ENCODE measurements at regions not wholly inside any gene's neighbourhood (a gene's known extent, or its start where the extent isn't known, plus 50 kb on each side); places are given as distances from the start of the nearest gene placed in this dataset.
A peak's percentile ranks its signal among the peaks of the same experiment; 100 is the strongest.

GRCh38 chr6:27541212-27541932, 68.5 kb upstream of the ZNF184 start:
- FAIRE-seq (no peak), DNase-seq (ENCODE audit: low read depth in 1 of 2, low spot score in 1 of 2) (peak in 1 of 2 experiments; percentile 85), ATAC-seq (peak; percentile 36 to 51; a peak in 3 of 6 replicates)
- TF ChIP-seq HMGXB4 (CRISPR knock-in tag; IDR thresholded peaks at IDR 0.05; ENCODE audit: borderline replicate concordance) (no peak), SREBF2 (IDR thresholded peaks at IDR 0.05) (peak; percentile 45)
- H3K4me3 ChIP-seq, result peak overlapping the region; percentile 29
- H3K4me2 ChIP-seq, result peak overlapping the region; percentile 72
- no peak overlapping the region for H3K27ac ChIP-seq
- H3K4me1 ChIP-seq, result peaks cover 5% of the 10 kb centered on the region; the same call in 2 of the 3 replicates
- CTCF ChIA-PET, result no interaction called here
- WGBS (ENCODE audit: missing lambda C conversion rate), result 2% methylated on average over 15 of the region's 15 CpGs
- POLR2A ChIA-PET, result interaction anchor here (1.0 kb wide), 1 partner anchor 266 kb away, joined by 6 read pairs; no protein-coding TSS in a partner anchor
- no peaks in the 10 kb centered on the region for H3K9me3 ChIP-seq

- ATAC-seq, result peak in 1 of 2 experiments; percentile 54; a peak in 3 of 6 replicates
These were observed 66.6 kb upstream of the ZNF184 start for GRCh38 chr6:27539551-27539950.

More at GRCh38 chr6:27539551-27539950, 66.6 kb upstream of the ZNF184 start:
- POLR2A ChIA-PET, result interaction anchor here (0.7 kb wide), 1 partner anchor 69 kb away, joined by 3 read pairs; no protein-coding TSS in a partner anchor
- peak overlapping the region; percentile 72 for H3K4me2 ChIP-seq
- TF ChIP-seq HOXA7 (CRISPR knock-in tag; IDR thresholded peaks at IDR 0.05) (no peak), CTCF (IDR thresholded peaks at IDR 0.05) (no peak), FOSB (CRISPR knock-in tag; IDR thresholded peaks at IDR 0.05) (no peak), EHF (CRISPR knock-in tag; IDR thresholded peaks at IDR 0.05) (no peak), MAFK (IDR thresholded peaks at IDR 0.05; ENCODE audit: partially characterized antibody) (no peak), ZSCAN20 (CRISPR knock-in tag; IDR thresholded peaks at IDR 0.05) (no peak), RFX5 (IDR thresholded peaks at IDR 0.05) (no peak), SREBF2 (IDR thresholded peaks at IDR 0.05) (no peak), REST (IDR thresholded peaks at IDR 0.05) (no peak), HES2 (IDR thresholded peaks at IDR 0.05) (no peak), ZNF302 (CRISPR knock-in tag; IDR thresholded peaks at IDR 0.05) (no peak)
- peak overlapping the region in 1 of 2 experiments; percentile 34; a peak in 1 of 6 replicates for H3K27ac ChIP-seq
- H3K4me1 ChIP-seq, result peaks cover 5% of the 10 kb centered on the region; the same call in 2 of the 3 replicates
- WGBS (ENCODE audit: missing lambda C conversion rate), result 3% methylated on average over 11 of the region's 13 CpGs
- peak in 1 of 2 experiments; percentile 50 for DNase-seq (ENCODE audit: low read depth in 1 of 2, low spot score in 1 of 2)
- FAIRE-seq, result no peak
- no peaks in the 10 kb centered on the region for H3K9me3 ChIP-seq
- CTCF ChIA-PET, result no interaction called here
- peak overlapping the region; percentile 56 for H3K4me3 ChIP-seq
